GM11168 (cell line): ENCODE measurements at regions not wholly inside any gene's neighbourhood (a gene's known extent, or its start where the extent isn't known, plus 50 kb on each side); places are given as distances from the start of the nearest gene placed in this dataset.
"Not testable (repeated sequence)": the region's sequence is repeated elsewhere in the genome, so short reads cannot be mapped to it uniquely, and the experiment has no call there.

Experiments used
- in situ Hi-C: fragments of 300-500 bp; cut with MboI; formaldehyde crosslinking; loops from one replicate; pipeline ENCODE4 v1.12.0; 2022; ENCODE audit warnings: low sequenced_read_pairs; ENCODE audit not compliant: unreplicated experiment

- in situ Hi-C loops = no loop called here
Measured at GRCh38 chrX:121283921-121284320, 236.5 kb downstream of the GLUD2 start.

GRCh38 chrX:121298499-121298898, 251.1 kb downstream of the GLUD2 start:
- in situ Hi-C loops = no loop called here

GRCh38 chrX:121301356-121301755, 253.9 kb downstream of the GLUD2 start:
- in situ Hi-C loops = loop anchor here (25.0 kb wide), 1 partner anchor 514 kb away; no protein-coding TSS in a partner anchor

- in situ Hi-C loops = loop anchor here (25.0 kb wide), 1 partner anchor 515 kb away; no protein-coding TSS in a partner anchor
Measured at GRCh38 chrX:121301822-121302221, 254.4 kb downstream of the GLUD2 start.

GRCh38 chrX:121307449-121307848, 260.0 kb downstream of the GLUD2 start:
- in situ Hi-C loops = loop anchor here (25.0 kb wide), 1 partner anchor 520 kb away; no protein-coding TSS in a partner anchor

- in situ Hi-C loops = loop anchor here (25.0 kb wide), 1 partner anchor 521 kb away; no protein-coding TSS in a partner anchor
Measured at GRCh38 chrX:121308276-121308805, 260.9 kb downstream of the GLUD2 start.

GRCh38 chrX:121310820-121311219, 263.4 kb downstream of the GLUD2 start:
- in situ Hi-C loops = loop anchor here (25.0 kb wide), 1 partner anchor 524 kb away; no protein-coding TSS in a partner anchor

- in situ Hi-C loops = loop anchor here (10.0 to 25.0 kb wide), 2 partner anchors 254 to 533 kb away; no protein-coding TSS in a partner anchor
Measured at GRCh38 chrX:121320441-121320840, 273.0 kb downstream of the GLUD2 start.

- in situ Hi-C loops = loop anchor here (10.0 to 25.0 kb wide), 2 partner anchors 253 to 535 kb away; no protein-coding TSS in a partner anchor
Measured at GRCh38 chrX:121322159-121322558, 274.7 kb downstream of the GLUD2 start.

GRCh38 chrX:121323337-121323736, 275.9 kb downstream of the GLUD2 start:
- in situ Hi-C loops = loop anchor here (10.0 to 25.0 kb wide), 2 partner anchors 251 to 536 kb away; no protein-coding TSS in a partner anchor

- in situ Hi-C loops = no loop called here
Measured at GRCh38 chrX:121333942-121334341, 286.5 kb downstream of the GLUD2 start.

GRCh38 chrX:121336831-121337421, 289.5 kb downstream of the GLUD2 start:
- in situ Hi-C loops = no loop called here

GRCh38 chrX:121337816-121338215, 290.4 kb downstream of the GLUD2 start:
- in situ Hi-C loops = no loop called here

- in situ Hi-C loops = no loop called here
Measured at GRCh38 chrX:121349263-121349662, 301.9 kb downstream of the GLUD2 start.

GRCh38 chrX:121356139-121356849, 308.9 kb downstream of the GLUD2 start:
- in situ Hi-C loops = no loop called here

- in situ Hi-C loops = no loop called here
Measured at GRCh38 chrX:121356850-121357171, 309.4 kb downstream of the GLUD2 start.

- in situ Hi-C loops = no loop called here
Measured at GRCh38 chrX:121360280-121360679, 312.9 kb downstream of the GLUD2 start.

GRCh38 chrX:121365572-121366161, 318.3 kb downstream of the GLUD2 start:
- in situ Hi-C loops = no loop called here

GRCh38 chrX:121374471-121374870, 327.1 kb downstream of the GLUD2 start:
- in situ Hi-C loops = no loop called here

- in situ Hi-C loops = not testable (repeated sequence)
Measured at GRCh38 chrX:121381915-121382314, 334.5 kb downstream of the GLUD2 start.
